ENCODE measurements at regions not wholly inside any gene's neighbourhood (a gene's known extent, or its start where the extent isn't known, plus 50 kb on each side); places are given as distances from the start of the nearest gene placed in this dataset.

- in situ Hi-C loops (cut with HindIII; ENCODE audit: low pct_unique_long_range_greater_than_20kb, low sequenced_read_pairs) = no loop called here
- Histone ChIP-seq H3K27me3 (ENCODE audit: control insufficient read depth, insufficient read depth, low read length) (no peaks in the 10 kb centered on the region), H3K27ac (ENCODE audit: low read length) (no peak overlapping the region), H3K9me3 (ENCODE audit: control insufficient read depth, insufficient read depth, low read depth, low read length) (0 out of 2 replicates have a peak, but pooled peaks cover 2% of the 10 kb centered on the region), H3K4me1 (ENCODE audit: control insufficient read depth, insufficient read depth, low read length) (no peaks in the 10 kb centered on the region), H3K4me3 (ENCODE audit: low read depth in 2 of 2, low read length in 2 of 2) (no peak overlapping the region), H3K36me3 (ENCODE audit: control insufficient read depth, insufficient read depth, low read length) (no peaks in the 10 kb centered on the region)
- no peak for ATAC-seq
- no TSS peak for BruUV-seq (replicated peaks)
- intact Hi-C loops (cut with micrococcal nuclease; ENCODE audit: unreplicated experiment) = no loop called here
- ChIA-PET POLR2A (no interaction called here), CTCF (no interaction called here)
- DNase-seq (ENCODE audit: low read depth, low spot score) = no peak
- TF ChIP-seq CTCF (IDR thresholded peaks at IDR 0.05) (no peak), TCF7L2 (IDR thresholded peaks at IDR 0.05; ENCODE audit: low read depth, low read length) (no peak), REST (IDR thresholded peaks at IDR 0.05; ENCODE audit: insufficient read depth in 1 of 2, low read depth in 2 of 2, low read length in 1 of 2) (no peak), POLR2AphosphoS5 (IDR thresholded peaks at IDR 0.05; ENCODE audit: low read depth, low read length) (no peak)
Observed at GRCh38 chr2:60226191-60226590, 327.3 kb downstream of the BCL11A start.

GRCh38 chr2:60223859-60224258, 329.6 kb downstream of the BCL11A start:
- TF ChIP-seq REST (IDR thresholded peaks at IDR 0.05; ENCODE audit: insufficient read depth in 1 of 2, low read depth in 2 of 2, low read length in 1 of 2) (no peak), POLR2AphosphoS5 (IDR thresholded peaks at IDR 0.05; ENCODE audit: low read depth, low read length) (no peak), CTCF (IDR thresholded peaks at IDR 0.05) (no peak), TCF7L2 (IDR thresholded peaks at IDR 0.05; ENCODE audit: low read depth, low read length) (no peak), SIN3A (IDR thresholded peaks at IDR 0.05; ENCODE audit: borderline replicate concordance, insufficient read depth, low read depth, low read length) (no peak)
- H3K4me3 ChIP-seq (ENCODE audit: low read depth in 2 of 2, low read length in 2 of 2) = no peak overlapping the region
- H3K27ac ChIP-seq (ENCODE audit: low read length) = no peak overlapping the region
- no peaks in the 10 kb centered on the region for H3K27me3 ChIP-seq (ENCODE audit: control insufficient read depth, insufficient read depth, low read length)
- H3K36me3 ChIP-seq (ENCODE audit: control insufficient read depth, insufficient read depth, low read length) = no peaks in the 10 kb centered on the region
- intact Hi-C loops (cut with micrococcal nuclease; ENCODE audit: unreplicated experiment) (no loop called here), in situ Hi-C loops (cut with HindIII; ENCODE audit: low pct_unique_long_range_greater_than_20kb, low sequenced_read_pairs) (no loop called here)
- H3K4me1 ChIP-seq (ENCODE audit: control insufficient read depth, insufficient read depth, low read length) = no peaks in the 10 kb centered on the region
- DNase-seq (ENCODE audit: low read depth, low spot score) = no peak
- H3K9me3 ChIP-seq (ENCODE audit: control insufficient read depth, insufficient read depth, low read depth, low read length) = no peaks in the 10 kb centered on the region
- no TSS peak for BruUV-seq (replicated peaks)
- ChIA-PET POLR2A (interaction anchor here (0.5 kb wide), 1 partner anchor 98 kb away, joined by 3 read pairs; no protein-coding TSS in a partner anchor), CTCF (no interaction called here)
- no peak for ATAC-seq
